Activated CD4-positive, alpha-beta T cell treated with anti-CD3 and anti-CD28 coated beads, Interleukin-10, Interleukin-2, amounts not matched to agents 100 ng/mL and 50 ng/mL, durations not matched to agents 16 hours and 8 hours (primary cell): ENCODE measurements at regions not wholly inside any gene's neighbourhood (a gene's known extent, or its start where the extent isn't known, plus 50 kb on each side); places are given as distances from the start of the nearest gene placed in this dataset.
"Not testable (repeated sequence)": the region's sequence is repeated elsewhere in the genome, so short reads cannot be mapped to it uniquely, and the experiment has no call there.

Experiments used
- DNase-seq: peaks from one replicate; pipeline ENCODE4 v3.0.0-alpha.2; 2020

DNA sequence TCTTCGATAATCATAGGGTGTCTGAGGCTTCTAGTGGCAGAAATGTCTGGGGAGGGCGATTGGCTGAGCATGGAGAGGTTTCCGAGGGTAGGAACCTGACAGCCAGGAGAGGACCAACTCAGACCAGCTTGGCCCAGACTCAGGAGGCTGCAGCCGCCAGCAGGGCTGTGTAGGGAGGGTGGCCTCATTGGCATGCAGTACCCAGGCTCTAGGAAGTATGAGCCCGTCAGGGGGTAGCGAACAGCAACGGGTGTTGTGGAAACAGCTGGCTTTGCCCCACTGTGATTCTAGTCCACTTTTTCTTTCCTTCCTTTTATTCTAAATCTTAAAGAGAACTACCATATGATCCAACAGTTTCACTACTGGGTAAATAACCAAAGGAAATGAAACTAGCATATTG lies 103.3 kb downstream of the DIRAS3 start:
- no peak for DNase-seq

DNA sequence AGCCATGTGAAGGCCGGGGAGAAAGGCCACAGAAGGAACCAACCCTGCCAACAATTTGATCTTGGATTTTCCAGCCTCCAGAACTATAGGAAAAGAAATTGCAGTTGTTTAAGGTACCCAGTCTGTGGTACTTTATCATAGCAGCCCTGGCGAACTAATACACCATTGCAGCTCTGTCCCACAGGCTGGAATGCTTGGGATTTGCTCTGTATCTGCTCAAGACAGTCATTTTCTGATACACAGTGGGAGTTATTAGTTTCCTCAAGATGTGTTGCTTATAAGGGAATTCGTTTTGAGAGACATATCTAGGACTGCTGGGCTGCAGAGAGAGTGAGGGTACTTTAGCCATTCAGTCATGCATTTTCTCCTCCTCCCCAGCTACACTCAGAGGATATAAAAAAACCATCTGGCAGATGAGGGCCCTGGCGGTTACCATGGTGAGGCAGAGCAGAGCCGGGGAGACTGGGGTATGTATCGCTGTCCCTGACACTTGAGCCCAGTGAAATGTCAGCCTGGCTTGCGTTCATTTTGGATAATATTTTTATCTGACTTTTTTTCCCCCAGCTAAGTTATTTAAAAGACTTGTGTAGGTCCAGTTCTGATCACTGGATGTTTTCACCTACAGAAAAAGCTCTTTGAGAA lies 104.6 kb downstream of the DIRAS3 start:
- no peak for DNase-seq

DNA sequence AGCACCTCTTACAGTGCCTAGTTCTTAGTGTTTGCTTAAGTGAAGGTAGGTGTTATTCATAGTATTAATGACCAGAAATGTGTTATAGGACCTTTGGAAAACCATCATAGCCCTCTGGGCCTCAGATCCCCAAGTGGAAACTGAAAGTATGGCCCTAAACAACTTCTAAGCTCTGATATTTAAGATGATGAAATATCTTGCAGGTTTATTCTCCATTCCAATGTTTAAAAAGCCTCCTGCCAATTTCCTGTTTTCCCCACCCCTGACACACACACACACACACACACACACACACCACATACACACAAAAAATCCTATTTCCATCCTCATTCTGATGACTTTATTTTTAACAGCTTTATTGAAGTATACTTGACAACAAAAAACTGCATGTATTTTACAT lies 108.2 kb downstream of the DIRAS3 start:
- no peak for DNase-seq

DNA sequence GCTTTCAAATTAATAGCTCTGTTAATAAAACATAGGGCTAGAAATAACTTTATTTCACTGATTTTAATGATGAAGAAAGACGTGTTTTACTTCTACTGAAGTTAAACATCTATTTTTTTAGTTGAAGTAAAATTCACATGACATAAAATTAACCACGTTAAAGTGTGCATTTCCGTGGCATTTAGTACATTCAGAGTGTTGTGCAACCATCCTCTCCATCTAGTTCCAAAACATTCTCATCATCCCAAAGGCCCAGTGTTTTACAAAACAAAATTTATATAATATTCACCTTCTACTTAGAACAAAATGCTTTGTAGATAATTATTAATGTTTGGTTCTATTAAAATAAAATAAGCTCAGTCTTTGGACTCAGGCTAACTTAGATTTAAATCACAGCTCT lies 108.5 kb upstream of the GNG12 start:
- no peak for DNase-seq

DNA sequence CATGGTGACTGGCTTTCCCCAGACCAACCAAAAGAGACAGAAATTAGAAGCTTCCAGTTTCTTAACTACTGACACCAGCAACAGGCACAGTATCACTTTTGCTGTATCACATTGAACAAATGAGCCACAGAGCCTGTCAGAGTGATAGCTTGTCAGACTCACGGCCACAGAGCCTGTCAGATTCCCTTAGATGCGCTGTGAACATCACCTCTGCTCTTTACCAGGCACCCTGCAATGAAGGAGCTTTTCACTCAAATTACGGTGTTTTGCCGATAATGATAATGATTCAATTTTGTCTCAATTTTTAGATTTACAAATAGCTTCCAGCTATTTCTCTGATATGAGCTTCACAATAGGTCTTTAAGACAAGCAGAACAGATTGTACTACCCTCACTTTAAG lies 107.9 kb upstream of the GNG12 start:
- no peak for DNase-seq

DNA sequence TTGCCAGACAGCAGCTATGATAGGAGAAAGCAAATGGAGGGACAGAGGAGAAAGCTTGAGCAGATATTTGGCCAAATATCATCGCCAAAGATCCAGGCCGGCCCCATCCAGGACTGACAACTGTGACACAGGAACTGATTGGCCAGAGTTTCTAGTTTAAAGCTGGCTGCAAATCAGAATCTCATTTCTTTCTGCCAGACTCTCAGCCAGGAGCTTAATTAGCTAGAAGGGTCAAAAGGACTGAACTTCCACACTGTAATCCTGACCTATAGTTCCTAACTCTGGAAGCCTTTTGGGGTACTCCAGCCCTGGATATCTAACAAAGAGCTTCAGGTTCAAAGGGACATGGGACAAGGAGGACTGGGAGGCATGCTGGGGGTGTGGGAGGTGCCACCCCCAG lies 106.7 kb upstream of the GNG12 start:
- DNase-seq: no peak

DNA sequence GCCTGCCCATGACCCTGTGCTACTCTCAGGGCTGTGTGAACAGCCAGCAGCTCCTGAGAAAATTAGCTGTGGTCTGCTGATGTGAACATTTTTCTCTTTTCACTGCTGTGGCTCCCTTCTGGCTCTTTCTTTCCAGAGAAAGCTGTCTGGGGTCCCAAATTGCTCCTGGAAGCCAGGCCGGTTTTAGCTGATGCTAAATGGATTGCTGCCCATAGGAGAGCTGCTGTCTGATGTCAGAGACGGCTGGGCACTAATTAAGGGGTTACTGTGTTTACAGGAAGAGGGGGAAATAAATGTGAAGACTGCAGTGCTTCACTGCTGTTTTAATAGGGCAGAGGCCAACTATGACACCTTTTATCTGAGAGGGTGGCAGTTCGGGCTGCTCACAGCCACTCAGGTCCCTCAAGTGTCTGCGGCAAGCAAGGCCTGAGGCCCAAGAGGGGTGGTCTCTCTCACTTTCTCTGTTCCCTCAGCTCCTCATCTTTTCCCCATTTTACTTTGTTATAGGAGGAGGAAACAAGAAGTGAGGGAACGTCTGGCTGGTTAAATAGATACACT lies 106.0 kb upstream of the GNG12 start:
- no peak for DNase-seq

DNA sequence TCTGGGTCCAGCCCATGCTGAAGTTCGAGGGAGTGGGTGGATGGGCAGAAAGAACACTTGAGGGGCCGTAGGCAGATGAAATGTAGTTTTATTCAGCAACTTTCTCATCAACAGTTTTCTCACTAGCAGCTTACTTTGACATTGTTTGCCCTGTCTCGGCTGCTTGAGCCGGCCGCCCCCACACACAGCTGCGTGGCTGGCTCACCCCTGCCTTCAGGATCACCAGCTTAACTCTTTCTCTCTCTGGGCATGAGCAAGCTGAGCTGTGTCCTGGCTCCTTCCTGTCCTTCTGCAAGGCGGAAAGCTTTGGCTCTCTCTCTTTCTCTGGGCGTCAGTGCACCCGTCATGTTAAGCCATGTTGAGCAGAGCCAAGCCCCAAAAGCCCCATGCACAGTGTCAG lies 104.4 kb upstream of the GNG12 start:
- no peak for DNase-seq

DNA sequence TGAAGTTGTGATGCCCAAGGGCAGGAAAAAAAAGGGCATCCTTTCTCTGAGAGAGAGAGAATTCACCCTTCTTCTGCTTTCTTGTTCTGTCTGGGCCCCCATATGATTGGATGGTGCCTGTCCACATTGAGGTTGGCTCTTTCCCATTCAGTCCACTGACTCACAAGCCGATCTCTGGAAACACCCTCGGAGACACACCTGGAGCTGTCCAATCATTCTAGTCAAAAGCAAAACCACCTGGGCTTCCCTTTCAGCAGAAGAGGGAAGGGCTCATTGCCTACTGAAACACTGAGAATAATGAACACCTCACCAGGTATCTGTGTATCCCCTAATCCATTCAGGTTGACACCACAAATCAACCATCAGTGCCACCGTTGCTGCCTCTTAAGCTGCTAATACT lies 103.7 kb upstream of the GNG12 start:
- no peak for DNase-seq

DNA sequence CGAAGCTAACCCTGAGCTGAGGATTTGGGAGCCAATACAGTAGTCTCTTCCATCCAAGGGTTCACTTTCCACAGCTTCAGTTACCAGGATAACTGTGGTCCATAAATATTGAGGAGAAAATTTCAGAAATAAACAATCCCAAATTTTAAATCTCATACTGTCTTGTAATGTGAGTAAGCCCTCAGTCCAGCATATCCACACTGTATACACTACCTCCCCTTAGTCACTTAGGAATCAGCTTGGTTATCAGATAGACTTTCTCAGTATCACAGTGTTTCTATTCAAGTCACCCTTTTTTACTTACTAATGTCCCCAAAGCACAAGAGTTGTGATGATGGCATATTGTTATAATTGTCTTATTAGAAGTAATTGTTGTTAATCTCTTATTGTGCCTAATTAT lies 102.3 kb upstream of the GNG12 start:
- DNase-seq: no peak

DNA sequence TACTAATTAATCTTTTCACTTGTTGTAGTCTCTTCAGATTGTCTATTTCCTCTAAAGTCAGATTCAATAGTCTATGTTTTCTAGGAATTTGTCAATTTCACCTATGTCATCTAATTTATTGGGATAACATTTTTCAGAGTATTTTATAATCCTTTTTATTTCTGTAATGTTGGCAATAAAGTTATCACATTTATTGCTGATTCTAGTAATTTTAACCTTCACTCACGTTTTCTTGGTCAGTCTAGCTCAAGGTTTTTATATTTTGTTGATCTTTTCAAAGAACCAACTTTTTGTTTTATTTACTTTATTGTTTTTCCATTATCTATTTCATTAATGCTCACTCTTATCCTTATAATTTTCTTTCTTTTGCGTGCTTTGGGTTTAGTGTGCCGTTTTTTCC lies 97.9 kb upstream of the GNG12 start:
- no peak for DNase-seq

DNA sequence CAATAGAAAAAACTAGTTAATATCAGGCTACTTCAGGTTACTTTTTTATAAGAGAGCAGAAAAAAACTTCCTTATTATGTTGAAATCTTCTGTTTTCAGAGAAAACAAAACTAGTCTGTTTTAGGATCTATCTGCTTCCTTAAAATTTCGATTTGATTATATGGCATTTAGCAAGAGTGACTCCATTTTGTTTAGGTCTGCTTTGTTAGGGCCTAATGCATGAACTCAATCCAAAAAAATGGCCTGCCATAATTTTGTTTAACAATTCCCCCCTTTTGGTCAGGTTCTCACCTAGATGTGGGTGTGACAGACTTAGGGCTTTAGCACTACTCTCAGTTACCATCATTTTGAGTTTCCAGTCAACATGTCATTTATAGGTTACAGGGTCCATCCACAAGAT lies 89.8 kb upstream of the GNG12 start:
- no peak for DNase-seq

DNA sequence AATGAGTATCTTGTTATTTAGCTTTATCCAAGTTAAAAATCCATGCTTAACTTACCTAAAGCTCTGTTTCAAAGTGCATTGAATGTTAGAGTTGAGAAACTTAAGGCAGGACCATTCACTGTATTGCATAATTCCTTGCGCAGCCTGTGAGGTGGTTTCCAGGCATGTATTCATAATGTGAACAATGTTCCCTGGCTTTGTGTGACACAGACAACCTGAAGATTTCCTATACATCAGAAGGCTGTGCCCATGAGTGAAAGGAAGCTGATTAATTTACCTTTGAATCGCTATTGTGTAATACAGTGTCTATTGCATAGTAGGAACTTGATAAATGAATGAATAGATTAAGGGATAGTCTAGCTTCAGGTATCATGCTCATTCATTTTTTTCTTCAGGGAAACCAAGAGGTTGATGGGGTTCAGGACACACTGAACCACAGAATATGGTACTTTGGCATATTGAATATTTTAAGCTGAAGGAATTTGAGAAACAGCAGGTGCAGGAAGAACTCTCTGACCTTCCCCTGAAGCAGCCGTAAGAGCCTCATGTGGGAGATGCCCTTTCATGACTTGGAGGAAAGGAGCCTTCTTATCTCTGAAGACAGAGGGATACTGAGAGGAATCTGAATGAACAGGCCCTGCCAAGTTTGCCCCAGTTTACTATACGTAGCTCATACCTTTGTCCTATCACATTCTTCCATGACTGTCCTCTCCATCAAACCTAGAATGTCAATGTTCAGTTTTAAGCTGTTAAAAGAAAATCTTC lies 88.6 kb upstream of the GNG12 start:
- DNase-seq: no peak

DNA sequence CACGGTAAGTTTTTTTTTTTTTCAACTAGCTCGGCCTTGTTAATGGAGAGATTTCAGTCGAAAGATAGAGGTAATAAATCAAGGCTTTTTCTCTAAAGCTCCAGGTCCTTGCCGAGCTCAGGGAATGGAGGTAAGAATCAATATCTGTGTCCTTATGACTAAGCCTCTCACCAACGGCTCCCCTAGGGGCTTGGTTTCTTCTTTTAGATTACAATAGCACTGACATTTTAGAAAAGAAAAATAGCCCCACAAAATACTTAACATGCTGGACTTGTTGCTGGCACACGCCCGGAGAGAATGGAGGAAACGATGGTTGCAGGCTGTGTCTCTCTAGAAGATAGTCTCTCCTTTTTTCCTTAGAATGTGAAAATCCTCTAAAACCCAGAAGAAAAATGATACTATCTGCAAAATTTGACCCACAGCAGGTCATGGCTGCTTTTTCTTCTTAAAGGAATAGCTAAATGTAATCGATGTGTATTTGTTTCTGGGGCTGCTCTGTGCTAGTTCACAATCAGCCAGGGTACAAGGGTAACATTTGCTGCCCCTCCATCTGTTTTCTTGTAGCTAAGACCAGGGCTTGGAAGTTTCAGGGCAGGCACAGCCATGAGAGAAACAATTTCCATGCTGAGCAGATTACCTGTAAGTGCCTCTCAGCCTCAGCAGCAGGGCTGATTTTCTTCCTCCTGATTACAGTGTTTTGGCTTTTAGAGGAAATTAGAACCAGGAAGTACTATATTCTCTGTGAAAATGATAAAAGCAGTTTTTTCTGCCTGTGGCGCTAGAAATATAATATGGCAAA lies 86.2 kb upstream of the GNG12 start:
- DNase-seq: no peak

DNA sequence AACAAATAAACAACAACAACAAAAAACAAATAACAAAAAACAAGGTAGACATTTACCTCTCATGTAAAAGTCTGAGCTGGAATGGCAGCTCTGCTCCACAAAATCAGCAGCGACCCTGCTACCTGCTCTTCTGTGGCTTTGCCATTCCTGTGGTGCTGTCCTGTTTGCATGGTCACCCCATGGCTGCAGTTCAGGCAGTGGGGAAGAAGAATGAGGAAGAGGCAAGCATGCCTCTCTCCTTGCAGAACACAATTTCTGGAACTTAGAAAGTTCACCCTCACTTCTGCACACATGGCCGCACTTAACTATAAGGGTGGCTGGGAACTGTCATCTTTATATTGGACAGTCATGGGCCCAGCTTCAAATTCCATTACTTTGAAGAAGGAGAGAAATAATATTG lies 84.8 kb upstream of the GNG12 start:
- DNase-seq: no peak

DNA sequence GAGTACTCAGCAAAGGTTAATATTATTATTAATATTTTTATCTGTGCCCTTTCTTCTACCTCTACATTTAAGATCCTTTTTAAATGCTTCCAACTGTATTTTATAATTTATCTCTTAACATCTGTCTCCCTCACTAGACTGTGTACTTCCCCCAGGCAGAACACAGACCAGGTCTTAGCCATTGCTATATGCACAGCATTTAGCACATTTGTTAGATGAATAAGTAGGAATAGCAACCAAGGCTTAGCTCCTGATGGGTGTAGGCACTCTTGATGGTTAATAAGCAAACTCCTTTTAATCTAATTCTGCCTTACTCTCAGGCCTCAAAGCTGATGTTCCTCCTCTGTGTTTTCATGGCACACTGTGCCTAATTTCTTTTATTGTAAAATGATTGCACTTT lies 83.7 kb upstream of the GNG12 start:
- DNase-seq: no peak

DNA sequence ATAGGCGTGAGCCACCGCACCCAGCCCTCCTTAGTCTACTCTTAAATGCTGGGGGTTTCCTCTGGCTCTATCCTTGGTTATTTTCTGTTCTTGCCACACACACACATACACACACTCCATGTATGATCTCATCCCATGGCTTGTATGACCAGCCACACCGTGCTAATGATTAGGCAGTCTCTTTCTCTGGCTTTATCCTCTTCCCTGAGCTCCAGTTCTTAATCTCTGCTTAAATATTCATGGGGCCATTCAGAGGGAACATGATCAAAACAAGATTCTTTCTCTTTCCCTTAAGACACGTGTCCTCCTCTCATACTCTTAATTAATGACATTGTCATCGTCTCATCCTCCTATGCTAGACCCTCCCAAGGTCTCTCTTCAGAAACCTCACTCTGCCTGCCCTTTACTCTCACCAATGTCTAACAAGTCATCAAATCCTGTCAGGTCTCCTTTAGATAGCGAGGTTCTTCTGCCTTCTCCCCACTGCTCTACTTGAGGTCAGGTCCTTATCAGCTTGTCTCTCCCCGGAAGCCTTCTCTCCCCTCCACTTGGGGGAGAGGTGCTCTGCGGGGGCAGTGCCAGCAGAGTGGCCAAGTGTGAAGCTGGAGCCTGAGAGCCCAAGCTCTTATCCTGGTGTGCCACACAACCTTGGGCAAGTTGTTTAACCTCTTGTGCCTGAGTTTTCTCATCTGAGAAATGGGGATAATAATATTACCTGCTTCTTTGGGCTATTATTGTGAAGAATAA lies 83.0 kb upstream of the GNG12 start:
- no peak for DNase-seq

DNA sequence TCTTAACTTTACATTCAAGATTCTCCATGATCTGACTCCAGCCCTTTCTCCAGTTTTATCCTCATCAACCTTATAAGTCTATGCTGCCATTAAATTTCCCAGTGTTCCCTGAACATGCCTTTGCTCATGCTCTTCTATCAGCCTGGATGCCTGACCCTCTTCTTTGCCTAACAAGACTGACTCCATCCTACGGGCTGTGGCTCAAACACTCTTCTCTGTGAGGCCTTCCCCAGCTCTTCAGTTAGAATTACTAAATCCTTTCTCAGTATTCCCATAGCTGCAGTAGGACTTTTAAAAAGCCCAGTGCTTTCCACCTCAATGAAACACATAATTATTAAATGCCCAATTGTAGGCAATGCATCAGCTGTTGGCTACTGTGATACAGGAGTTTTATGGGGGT lies 76.5 kb upstream of the GNG12 start:
- DNase-seq: no peak

DNA sequence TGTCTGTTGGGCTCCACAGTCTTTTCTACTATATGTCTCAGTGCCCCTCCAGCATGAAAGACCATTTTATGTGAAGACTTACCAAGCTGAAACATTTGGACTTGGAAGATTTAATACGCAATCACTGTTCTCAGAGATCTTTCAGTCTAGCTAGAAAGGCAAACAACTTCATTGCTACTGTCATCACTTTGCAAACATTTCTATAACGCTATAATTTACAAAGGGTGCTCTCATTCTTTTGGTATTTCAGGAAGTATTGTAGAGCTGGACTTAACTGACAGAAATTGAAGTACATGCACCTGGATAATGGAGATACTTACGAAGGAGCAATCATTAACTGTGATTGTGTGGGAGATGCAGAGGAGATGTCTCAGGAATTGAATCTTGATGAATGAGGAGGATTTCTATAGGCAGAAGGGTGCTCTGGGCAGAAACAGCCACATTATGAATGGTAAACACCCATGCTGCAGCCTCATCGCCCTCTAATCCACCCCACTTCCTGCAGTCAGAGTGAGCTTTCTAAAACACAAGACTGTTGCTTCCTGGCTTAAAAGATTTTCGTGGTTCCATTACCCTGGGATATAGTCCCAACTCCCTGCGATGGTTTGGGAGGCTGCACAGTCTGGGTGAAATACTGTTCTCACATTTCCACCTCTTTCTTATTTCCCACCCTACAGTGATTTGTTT lies 75.1 kb upstream of the GNG12 start:
- DNase-seq: no peak

DNA sequence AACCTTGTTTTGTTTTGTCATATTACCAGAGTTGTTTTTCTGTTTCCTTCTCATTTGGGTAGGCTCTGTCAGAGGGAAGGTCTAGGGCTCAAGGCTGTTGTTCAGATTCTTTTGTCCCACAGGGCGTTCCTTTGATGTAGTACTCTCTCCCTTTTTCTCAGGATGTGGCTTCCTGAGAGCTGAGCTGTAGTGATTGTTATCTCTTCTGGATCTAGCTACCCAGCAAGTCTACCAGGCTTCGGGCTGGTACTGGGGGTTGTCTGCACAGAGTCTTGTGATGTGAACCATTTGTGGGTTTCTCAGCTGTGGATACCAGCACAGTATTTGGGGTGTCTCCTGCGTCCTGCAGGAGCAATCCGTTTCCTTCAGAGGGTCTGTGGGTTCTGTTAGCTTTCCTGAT lies 74.2 kb upstream of the GNG12 start:
- DNase-seq: not testable (repeated sequence)

DNA sequence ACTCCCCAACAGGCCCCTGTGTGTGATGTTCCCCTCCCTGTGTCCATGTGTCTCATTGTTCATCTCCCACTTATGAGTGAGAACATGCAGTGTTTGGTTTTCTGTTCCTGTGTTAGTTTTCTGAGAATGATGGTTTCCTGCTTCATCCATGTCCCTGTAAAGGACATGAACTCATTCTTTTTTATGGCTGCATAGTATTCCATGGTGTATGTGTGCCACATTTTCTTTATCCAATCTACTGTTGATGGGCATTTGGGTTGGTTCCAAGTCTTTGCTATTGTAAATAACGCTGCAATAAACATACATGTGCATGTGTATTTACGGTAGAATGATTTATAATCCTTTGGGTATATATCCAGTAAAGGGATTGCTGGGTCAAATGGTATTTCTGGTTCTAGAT lies 72.7 kb upstream of the GNG12 start:
- DNase-seq: not testable (repeated sequence)

DNA sequence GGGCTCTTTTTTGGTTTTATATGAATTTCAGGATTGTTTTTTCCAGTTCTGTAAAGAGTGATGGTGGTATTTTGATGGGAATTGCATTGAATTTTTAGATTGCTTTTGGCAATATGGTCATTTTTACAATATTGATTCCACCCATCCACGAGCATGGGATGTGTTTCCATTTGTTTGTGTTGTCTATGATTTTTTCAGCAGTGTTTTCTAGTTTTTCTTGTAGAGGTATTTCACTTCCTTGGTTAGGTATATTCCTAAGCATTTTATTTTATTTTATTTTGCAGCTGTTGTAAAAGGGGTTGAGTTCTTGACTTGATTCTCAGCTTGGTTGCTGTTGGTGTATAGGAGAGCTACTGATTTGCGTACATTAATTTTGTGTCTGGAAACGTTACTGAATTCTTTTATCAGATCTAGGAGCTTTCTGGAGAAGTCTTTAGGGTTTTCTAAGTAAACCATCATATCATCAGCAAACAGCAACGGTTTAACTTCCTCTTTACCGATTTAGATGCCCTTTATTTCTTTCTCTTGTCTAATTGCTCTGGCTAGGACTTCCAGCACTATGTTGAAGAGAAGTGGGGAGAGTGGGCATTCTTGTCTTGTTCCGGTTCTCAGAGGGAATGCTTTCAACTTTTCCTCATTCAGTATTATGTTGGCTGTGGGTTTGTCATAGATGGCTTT lies 69.4 kb upstream of the GNG12 start:
- DNase-seq: not testable (repeated sequence)
